ENCODE measurements at regions not wholly inside any gene's neighbourhood (a gene's known extent, or its start where the extent isn't known, plus 50 kb on each side); places are given as distances from the start of the nearest gene placed in this dataset.
"Not testable (repeated sequence)": the region's sequence is repeated elsewhere in the genome, so short reads cannot be mapped to it uniquely, and the experiment has no call there.

DNA sequence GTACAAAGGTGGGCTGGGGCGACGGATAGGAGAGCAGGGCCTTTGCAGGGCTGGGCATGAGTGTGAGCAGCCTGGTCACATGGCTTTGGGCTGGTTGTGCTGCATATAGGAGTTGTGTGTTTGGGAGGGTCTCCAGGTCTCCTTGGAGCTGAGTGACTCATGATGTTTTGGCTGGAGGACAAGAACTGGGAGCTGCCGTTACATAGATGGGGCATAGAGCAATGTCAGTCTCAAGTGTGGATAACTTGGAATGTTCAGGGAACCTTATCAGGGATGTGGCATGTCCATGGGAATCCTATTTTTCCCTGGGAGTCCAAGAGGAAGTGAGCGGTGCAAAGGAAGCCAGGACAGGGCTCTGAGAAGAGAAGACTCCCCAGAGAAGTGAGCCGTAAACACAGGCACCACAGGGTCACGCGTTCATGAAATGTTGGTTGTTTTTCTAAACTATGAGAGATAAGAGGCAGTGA lies 136.4 kb upstream of the KCNE2 start:
- Histone ChIP-seq H3K79me2 (ENCODE audit: control insufficient read depth, insufficient read depth, low read length) (no peaks in the 10 kb centered on the region), H3K4me3 (ENCODE audit: control insufficient read depth in 2 of 3, extremely low read depth in 1 of 3, insufficient read depth in 2 of 3, low read depth in 1 of 3, low read length in 3 of 3) (no peak overlapping the region), H3K9ac (ENCODE audit: control insufficient read depth, extremely low read depth, insufficient read depth, low read length) (no peak overlapping the region), H3K4me2 (ENCODE audit: control insufficient read depth, extremely low read depth, insufficient read depth, low read depth, low read length) (no peak overlapping the region), H3K4me1 (ENCODE audit: control insufficient read depth, extremely low read depth, insufficient read depth, low read length) (no peaks in the 10 kb centered on the region), H3K36me3 (ENCODE audit: control insufficient read depth in 2 of 2, extremely low read depth in 1 of 2, insufficient read depth in 2 of 2, low read length in 2 of 2) (no peaks in the 10 kb centered on the region), H3K27me3 (ENCODE audit: control insufficient read depth, extremely low read depth, insufficient read depth, low read length) (no peaks in the 10 kb centered on the region), H3K27ac (ENCODE audit: control insufficient read depth, insufficient read depth, low read length) (no peak overlapping the region), H3K9me3 (ENCODE audit: control insufficient read depth, low read depth, low read length) (no peaks in the 10 kb centered on the region), H2AFZ (ENCODE audit: control insufficient read depth, low read length) (no peak overlapping the region), H4K20me1 (ENCODE audit: control insufficient read depth, extremely low read depth, insufficient read depth, low read length) (no peaks in the 10 kb centered on the region), H3K9me1 (ENCODE audit: control insufficient read depth, extremely low read depth, insufficient read depth, low read length) (no peaks in the 10 kb centered on the region)
- dilution Hi-C loops (cut with MboI; ENCODE audit: extremely low pct_ligation_motif_present, low sequenced_read_pairs) = no loop called here
- DNase-seq (ENCODE audit: low read depth, low spot score) = no peak
- no peak for FAIRE-seq
- no peak for TF ChIP-seq EZH2 (IDR thresholded peaks at IDR 0.05; ENCODE audit: low read length)

GRCh38 chr21:34228792-34229191 lies 135.0 kb upstream of the KCNE2 start:
- H3K27me3 ChIP-seq (ENCODE audit: control insufficient read depth, extremely low read depth, insufficient read depth, low read length) = no peaks in the 10 kb centered on the region
- dilution Hi-C loops (cut with MboI; ENCODE audit: extremely low pct_ligation_motif_present, low sequenced_read_pairs) = no loop called here
- TF ChIP-seq CTCF (optimal IDR thresholded peaks at IDR 0.05 in 1 of 3, IDR thresholded peaks at IDR 0.05 in 1 of 3, conservative IDR thresholded peaks at IDR 0.05 in 1 of 3; ENCODE audit: extremely low read depth in 1 of 3, insufficient read depth in 2 of 3, low read length in 3 of 3) = no peak
- TF ChIP-seq EZH2 (IDR thresholded peaks at IDR 0.05; ENCODE audit: low read length) = no peak
- H3K79me2 ChIP-seq (ENCODE audit: control insufficient read depth, insufficient read depth, low read length) = no peaks in the 10 kb centered on the region
- no peak overlapping the region for H2AFZ ChIP-seq (ENCODE audit: control insufficient read depth, low read length)
- H3K9ac ChIP-seq (ENCODE audit: control insufficient read depth, extremely low read depth, insufficient read depth, low read length) = no peak overlapping the region
- no peaks in the 10 kb centered on the region for H3K9me3 ChIP-seq (ENCODE audit: control insufficient read depth, low read depth, low read length)
- no peak for DNase-seq (ENCODE audit: low read depth, low spot score)
- FAIRE-seq = no peak
- no peaks in the 10 kb centered on the region for H3K4me1 ChIP-seq (ENCODE audit: control insufficient read depth, extremely low read depth, insufficient read depth, low read length)
- H3K4me3 ChIP-seq (ENCODE audit: control insufficient read depth in 2 of 3, extremely low read depth in 1 of 3, insufficient read depth in 2 of 3, low read depth in 1 of 3, low read length in 3 of 3) = no peak overlapping the region
- H3K27ac ChIP-seq (ENCODE audit: control insufficient read depth, insufficient read depth, low read length) = no peak overlapping the region
- H3K36me3 ChIP-seq (ENCODE audit: control insufficient read depth in 2 of 2, extremely low read depth in 1 of 2, insufficient read depth in 2 of 2, low read length in 2 of 2) = no peaks in the 10 kb centered on the region
- no peaks in the 10 kb centered on the region for H3K9me1 ChIP-seq (ENCODE audit: control insufficient read depth, extremely low read depth, insufficient read depth, low read length)
- no peaks in the 10 kb centered on the region for H4K20me1 ChIP-seq (ENCODE audit: control insufficient read depth, extremely low read depth, insufficient read depth, low read length)
- H3K4me2 ChIP-seq (ENCODE audit: control insufficient read depth, extremely low read depth, insufficient read depth, low read depth, low read length) = no peak overlapping the region

DNA sequence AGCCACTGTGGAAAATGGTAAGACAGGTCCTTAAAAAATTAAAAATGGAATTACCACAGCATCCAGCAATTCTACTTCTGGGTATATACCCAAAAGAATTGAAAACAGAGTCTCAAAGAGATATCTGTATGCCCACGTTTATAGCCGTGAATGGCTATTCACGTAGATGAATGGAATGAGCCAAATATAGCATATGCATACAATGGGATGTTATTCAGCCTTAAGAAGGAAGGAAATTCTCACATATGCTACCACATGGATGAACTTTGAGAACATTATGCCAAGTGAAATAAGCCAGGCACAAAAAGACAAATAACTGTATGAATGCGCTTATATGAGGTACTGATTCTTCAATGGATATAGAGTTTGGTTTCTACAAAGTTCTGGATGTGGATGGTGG lies 134.5 kb upstream of the KCNE2 start:
- Histone ChIP-seq H3K36me3 (ENCODE audit: control insufficient read depth in 2 of 2, extremely low read depth in 1 of 2, insufficient read depth in 2 of 2, low read length in 2 of 2) (no peaks in the 10 kb centered on the region), H3K27me3 (ENCODE audit: control insufficient read depth, extremely low read depth, insufficient read depth, low read length) (no peaks in the 10 kb centered on the region), H3K9me1 (ENCODE audit: control insufficient read depth, extremely low read depth, insufficient read depth, low read length) (no peaks in the 10 kb centered on the region), H3K27ac (ENCODE audit: control insufficient read depth, insufficient read depth, low read length) (no peak overlapping the region), H3K4me3 (ENCODE audit: control insufficient read depth in 2 of 3, extremely low read depth in 1 of 3, insufficient read depth in 2 of 3, low read depth in 1 of 3, low read length in 3 of 3) (no peak overlapping the region), H2AFZ (ENCODE audit: control insufficient read depth, low read length) (no peak overlapping the region), H3K4me2 (ENCODE audit: control insufficient read depth, extremely low read depth, insufficient read depth, low read depth, low read length) (no peak overlapping the region), H3K79me2 (ENCODE audit: control insufficient read depth, insufficient read depth, low read length) (no peaks in the 10 kb centered on the region), H3K4me1 (ENCODE audit: control insufficient read depth, extremely low read depth, insufficient read depth, low read length) (no peaks in the 10 kb centered on the region), H3K9ac (ENCODE audit: control insufficient read depth, extremely low read depth, insufficient read depth, low read length) (no peak overlapping the region), H4K20me1 (ENCODE audit: control insufficient read depth, extremely low read depth, insufficient read depth, low read length) (no peaks in the 10 kb centered on the region), H3K9me3 (ENCODE audit: control insufficient read depth, low read depth, low read length) (no peaks in the 10 kb centered on the region)
- TF ChIP-seq EZH2 (IDR thresholded peaks at IDR 0.05; ENCODE audit: low read length) (no peak), CTCF (optimal IDR thresholded peaks at IDR 0.05 in 1 of 3, IDR thresholded peaks at IDR 0.05 in 1 of 3, conservative IDR thresholded peaks at IDR 0.05 in 1 of 3; ENCODE audit: extremely low read depth in 1 of 3, insufficient read depth in 2 of 3, low read length in 3 of 3) (no peak)
- no peak for FAIRE-seq
- dilution Hi-C loops (cut with MboI; ENCODE audit: extremely low pct_ligation_motif_present, low sequenced_read_pairs) = no loop called here
- no peak for DNase-seq (ENCODE audit: low read depth, low spot score)

- H3K36me3 ChIP-seq (ENCODE audit: control insufficient read depth in 2 of 2, extremely low read depth in 1 of 2, insufficient read depth in 2 of 2, low read length in 2 of 2); H2AFZ ChIP-seq (ENCODE audit: control insufficient read depth, low read length); FAIRE-seq; H3K9me3 ChIP-seq (ENCODE audit: control insufficient read depth, low read depth, low read length); H3K9ac ChIP-seq (ENCODE audit: control insufficient read depth, extremely low read depth, insufficient read depth, low read length); H4K20me1 ChIP-seq (ENCODE audit: control insufficient read depth, extremely low read depth, insufficient read depth, low read length); H3K4me2 ChIP-seq (ENCODE audit: control insufficient read depth, extremely low read depth, insufficient read depth, low read depth, low read length); H3K27ac ChIP-seq (ENCODE audit: control insufficient read depth, insufficient read depth, low read length); H3K79me2 ChIP-seq (ENCODE audit: control insufficient read depth, insufficient read depth, low read length); H3K27me3 ChIP-seq (ENCODE audit: control insufficient read depth, extremely low read depth, insufficient read depth, low read length); dilution Hi-C loops (cut with MboI; ENCODE audit: extremely low pct_ligation_motif_present, low sequenced_read_pairs); H3K9me1 ChIP-seq (ENCODE audit: control insufficient read depth, extremely low read depth, insufficient read depth, low read length); H3K4me3 ChIP-seq (ENCODE audit: control insufficient read depth in 2 of 3, extremely low read depth in 1 of 3, insufficient read depth in 2 of 3, low read depth in 1 of 3, low read length in 3 of 3); DNase-seq (ENCODE audit: low read depth, low spot score); H3K4me1 ChIP-seq (ENCODE audit: control insufficient read depth, extremely low read depth, insufficient read depth, low read length): not testable (repeated sequence)
Observed at GRCh38 chr21:34233741-34234140, 130.1 kb upstream of the KCNE2 start.

Measured in keratinocyte (primary cell).